ENCODE measurements at regions not wholly inside any gene's neighbourhood (a gene's known extent, or its start where the extent isn't known, plus 50 kb on each side); places are given as distances from the start of the nearest gene placed in this dataset.
"Not testable (repeated sequence)": the region's sequence is repeated elsewhere in the genome, so short reads cannot be mapped to it uniquely, and the experiment has no call there.

DNA sequence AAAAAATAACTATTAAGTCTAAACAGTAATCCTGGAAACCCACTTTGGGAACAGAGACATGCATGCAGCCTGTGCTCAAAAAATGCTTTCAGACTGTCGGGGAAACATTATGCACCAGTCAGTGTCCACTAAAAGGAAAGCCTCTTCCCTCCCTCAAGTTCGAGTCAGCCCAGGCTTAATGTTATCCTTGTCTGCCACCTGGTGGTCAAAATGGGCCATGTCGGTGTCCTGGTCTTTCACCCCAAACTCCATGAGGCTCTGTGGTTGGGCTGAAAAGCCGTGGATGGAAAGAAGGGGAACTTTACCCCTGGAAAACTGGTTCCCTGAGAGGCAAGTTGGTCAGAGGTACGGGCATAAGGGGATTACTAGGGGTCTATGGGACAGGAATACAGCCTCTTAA lies 88.4 kb upstream of the ZNF492 start:
- peak; percentile 69 for DNase-seq (ENCODE audit: low spot score)

DNA sequence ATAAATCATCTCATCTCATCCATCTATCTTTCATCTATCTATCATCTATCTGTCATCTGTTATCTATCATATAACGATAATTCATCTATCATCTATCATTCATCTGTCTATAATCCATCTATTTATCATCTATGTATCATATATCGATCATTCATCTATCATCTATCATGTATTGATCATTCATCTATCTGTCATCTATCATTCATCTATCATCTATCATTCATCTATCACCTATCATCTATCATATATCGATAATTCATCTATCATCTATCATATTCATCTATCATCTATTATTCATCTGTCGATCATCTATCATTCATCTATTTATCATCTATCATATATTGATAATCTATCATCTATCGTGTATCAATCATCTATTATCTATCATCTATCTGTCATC lies 100.4 kb upstream of the ZNF492 start:
- no peak for DNase-seq (ENCODE audit: low spot score)

DNA sequence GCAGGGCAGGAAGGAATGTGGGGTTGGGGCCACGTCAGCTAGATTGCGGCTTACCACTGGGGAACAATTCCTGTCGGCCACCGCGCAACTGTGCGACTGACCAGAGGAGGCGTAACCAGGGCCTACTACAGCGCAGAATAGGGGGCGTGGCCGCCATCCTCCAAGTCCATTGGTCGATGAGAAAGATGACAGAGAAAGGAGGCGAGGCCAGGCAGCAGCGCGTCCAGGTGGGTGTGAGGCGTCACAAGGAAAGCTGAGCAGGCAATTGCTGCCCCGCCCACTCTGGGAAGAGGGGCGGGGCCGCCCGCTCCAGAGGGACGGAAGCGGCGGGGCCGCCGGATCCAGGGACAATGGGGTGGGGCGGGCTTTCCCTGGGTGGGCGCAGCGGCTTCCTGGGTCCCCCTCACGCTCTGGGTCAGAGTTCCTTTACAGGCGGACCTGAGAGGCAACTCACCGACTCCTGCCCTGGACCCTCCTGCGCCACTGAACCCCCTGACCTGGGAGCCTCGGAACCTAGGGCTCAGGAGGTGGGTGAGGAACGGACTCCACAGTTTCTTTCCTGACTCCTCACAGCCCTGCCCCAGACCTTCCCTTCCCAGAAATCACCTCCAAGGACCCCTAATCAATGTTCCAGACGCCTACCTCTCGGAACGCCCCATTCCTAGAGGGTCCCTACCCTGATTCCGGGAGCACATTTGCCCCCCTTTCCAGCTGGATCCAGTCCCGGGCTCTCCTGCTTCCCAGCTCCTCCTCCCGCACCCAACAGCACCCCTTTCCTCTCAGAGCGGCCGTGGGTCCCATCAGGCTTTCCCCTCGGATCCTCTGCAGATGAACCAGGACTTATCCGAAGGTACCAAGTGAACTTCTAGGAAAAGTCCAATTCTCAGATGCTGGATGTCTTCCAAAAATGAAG lies 101.5 kb upstream of the ZNF492 start:
- DNase-seq (ENCODE audit: low spot score): no peak

DNA sequence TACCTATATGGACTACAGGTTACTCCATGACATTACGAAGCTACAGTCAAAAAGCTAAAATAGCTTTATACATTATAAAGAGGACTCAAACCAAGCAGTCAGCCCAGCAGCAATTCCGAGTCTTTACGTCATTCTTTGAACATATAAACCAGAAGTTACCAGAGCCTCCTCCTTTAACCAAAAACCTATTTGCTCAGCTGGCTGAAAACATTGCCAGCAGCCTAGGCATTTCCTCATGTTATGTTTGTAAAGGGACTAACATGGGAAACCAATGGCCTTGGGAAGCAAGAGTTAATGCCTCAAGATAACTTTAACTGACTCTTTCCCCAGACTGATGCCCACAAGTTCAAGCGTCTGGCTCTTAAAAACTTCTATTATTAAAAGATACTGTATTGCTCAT lies 104.1 kb upstream of the ZNF492 start:
- no peak for DNase-seq (ENCODE audit: low spot score)

DNA sequence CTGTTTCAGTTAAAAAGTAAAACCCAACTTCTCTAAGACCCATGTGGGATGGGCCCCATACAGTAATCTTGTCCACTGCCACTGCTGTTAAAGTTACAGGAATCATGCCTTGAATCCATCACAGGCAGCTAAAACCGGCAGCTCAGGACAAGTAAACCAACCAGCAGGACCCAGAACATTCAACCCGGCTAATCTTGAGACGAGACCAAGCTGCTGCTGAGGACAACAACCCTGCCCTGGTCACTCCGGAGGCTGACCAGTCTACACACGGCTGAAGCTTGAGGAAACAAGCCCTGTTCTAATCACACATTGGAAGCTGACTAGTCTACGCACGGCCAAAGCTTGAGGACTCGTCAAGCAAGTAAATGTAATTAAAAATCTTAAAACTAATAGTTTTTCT lies 105.2 kb upstream of the ZNF492 start:
- no peak for DNase-seq (ENCODE audit: low spot score)

DNA sequence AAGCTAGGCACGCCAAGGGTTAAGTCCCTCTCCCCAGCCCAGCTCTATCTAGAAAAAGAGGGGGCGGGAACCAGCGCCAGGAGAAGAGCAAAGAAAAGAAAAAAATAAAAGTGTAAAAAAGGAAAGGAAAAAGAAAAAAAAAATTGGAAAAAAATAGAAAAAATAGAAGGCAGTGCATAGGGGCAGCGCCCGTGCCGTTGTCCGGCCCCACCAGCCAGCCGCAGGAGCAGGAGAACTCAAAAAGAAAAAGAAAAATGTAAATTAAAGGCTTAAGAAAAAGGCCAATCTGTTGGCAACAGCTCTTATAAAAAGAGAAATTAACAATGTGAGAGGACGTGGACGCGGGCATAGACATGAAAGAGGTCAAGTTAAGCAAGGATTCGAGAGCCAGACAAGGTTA lies 105.4 kb upstream of the ZNF98 start:
- DNase-seq (ENCODE audit: low spot score): no peak

DNA sequence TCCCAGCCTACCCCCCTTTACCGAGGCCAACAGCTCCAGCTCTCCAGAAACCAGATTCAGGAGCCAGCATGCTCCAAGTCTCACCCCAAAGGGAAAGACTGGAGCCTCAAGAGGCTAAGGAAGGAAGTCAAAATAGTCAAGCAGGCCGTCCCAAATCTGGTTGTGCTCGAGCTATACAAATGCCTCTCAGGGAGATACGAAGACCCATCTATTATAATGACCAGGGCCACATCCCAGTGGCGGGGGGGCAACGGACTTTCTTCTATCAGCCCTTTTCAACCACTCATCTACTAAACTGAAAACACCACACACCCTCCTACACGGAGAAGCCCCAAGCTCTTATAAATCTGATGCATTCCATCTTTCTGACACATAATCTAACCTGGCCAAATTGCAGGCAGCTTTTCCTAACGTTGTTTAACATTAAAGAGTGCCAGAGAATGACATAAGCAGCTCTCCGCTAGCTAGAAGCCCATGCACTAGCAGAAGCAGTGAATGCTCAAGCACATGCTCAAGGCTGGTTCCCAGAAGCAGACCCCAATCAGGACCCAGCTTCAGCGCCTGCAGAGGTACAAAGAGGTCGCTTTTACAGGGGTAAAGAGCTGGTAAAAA lies 104.6 kb upstream of the ZNF98 start:
- no peak for DNase-seq (ENCODE audit: low spot score)

DNA sequence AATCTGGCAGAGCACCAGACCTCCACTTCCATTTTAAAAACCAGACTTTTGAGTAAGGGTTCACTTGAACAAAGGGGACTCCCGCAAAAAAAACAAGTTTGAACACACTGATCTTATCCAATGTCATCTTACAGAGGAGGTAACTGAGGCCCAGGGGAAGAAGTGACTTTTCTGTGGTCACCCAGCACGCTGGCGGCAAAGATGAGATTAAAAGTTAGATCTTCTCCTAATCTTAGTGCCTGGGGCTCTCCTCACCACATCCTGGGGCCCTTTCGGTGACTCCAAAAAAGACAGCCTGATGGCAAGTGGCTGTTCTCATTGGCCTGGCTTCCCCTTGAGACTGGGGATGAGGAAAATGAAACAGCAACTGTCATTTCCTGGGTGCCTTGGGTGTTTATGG lies 101.8 kb upstream of the ZNF98 start:
- DNase-seq (ENCODE audit: low spot score): no peak

DNA sequence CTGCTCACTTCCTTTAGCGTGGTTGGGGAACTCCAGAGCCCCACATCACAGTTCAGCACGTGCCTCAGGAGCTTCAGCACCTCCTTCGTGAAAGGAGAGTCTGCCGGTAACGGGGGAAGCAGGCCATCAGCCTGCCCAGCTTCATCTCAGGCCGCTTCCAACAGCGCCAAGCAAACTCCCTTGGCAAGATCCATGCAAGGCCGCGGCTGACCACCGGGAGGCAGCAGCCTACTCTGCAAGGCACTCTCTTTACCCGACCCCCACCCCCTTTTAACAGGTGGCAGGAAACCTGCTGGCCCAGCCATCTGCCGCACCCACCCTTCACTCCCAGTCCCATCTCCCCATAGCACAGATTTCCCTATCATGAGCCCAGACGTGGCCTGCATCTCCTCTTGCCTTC lies 97.4 kb upstream of the ZNF98 start:
- DNase-seq (ENCODE audit: low spot score): not testable (repeated sequence)

DNA sequence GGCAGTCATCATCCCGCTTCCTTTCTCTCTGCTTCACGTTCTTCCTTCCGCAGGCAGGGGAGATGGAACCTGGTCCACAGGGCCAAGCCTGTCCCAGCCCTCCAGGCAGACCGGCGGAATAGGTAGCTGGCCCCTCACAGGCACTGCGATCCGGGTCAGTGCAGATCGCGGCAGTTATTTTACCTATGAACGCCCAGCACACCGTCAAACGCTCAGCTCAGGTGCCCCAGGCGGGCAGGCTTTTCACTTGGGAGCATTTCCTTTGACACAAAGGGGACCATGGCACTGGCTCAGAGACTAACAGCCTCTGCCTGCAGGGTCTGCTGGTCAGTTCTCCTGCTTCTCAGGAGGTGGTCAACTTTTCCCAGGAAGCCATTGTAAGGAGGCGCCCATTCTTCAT lies 97.0 kb upstream of the ZNF98 start:
- DNase-seq (ENCODE audit: low spot score): no peak

DNA sequence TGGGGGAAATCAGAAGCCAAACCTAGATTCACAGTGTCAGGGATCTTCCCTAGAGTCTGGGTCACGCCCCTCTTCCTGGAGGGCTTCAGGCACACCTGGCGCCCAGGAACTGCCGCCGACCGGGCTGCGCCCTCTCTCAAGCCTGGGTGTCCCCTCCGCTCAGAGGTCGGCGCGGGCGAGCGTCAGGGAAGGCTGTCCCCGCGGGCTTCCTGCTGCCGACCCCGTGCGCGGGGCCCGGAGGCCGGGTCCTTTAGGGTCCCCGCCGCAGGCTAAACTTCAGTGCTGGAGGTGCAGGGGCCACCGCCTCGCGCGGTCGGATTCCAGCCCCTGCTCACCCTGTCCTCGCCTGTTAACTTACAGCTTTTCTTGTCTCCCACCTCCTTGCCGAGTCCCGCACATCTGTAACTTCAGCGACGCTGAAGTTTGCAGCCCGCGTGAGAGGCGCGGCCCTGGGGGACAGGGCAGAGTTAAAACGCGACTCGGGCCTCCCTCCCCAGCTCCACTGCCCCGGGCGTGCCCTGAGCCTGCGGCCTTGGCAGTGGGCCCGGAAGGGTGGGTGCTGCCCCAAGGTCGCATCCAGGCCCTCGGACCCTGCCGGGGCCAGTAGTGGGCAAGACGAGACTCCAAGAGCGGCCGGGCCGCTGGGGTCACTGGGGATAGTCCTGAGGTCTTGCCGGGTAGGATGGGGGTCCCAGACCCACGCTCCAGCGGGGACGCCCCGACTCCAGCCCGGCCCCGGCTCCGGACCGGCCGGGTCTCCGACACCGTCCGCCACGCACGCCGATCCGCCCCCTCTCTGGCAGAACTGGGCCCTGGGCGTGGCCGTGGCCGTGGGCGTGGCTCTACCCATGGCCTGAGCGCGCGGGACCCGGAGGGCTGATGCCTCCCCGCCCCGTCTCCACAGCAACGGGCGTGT lies 95.6 kb upstream of the ZNF98 start:
- no peak for DNase-seq (ENCODE audit: low spot score)

DNA sequence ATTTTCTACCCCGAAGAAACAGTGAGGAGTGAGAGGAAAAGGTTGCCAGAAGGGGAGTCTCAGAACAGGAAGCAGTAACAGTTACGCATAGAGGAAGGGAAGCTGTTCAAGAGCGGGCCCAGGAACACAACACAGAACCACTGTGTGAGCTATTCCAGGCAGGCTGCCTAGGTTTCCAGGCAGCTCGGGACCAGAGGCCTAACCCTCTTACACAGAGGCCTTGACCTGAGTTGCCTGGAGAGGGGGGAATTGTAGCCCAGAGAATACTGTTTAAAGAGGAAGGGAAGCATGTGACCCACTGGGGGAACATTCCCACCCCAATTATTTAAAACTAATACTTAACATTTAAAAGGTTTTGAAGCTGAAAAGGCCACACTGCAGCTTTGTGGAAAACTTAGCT lies 93.3 kb upstream of the ZNF98 start:
- no peak for DNase-seq (ENCODE audit: low spot score)

DNA sequence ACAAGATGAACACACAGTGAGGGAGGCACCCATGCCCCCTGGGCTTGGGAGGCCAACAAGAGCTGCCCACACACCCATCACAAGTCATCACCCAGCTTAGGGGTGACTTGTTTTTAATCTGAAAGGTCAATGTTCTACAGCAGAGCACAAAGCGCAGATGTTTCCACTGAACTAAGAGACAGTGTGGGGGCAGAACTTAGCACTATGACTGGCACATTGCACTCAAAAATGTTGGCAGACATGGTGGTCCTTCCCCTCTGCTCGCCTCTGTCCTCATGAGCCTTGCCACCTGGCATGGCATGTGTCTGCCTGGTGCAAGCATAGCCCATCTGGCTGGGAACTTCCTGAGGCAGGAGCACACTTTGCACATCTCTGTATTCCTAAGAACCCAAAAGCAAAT lies 81.4 kb upstream of the ZNF98 start:
- no peak for DNase-seq (ENCODE audit: low spot score)

DNA sequence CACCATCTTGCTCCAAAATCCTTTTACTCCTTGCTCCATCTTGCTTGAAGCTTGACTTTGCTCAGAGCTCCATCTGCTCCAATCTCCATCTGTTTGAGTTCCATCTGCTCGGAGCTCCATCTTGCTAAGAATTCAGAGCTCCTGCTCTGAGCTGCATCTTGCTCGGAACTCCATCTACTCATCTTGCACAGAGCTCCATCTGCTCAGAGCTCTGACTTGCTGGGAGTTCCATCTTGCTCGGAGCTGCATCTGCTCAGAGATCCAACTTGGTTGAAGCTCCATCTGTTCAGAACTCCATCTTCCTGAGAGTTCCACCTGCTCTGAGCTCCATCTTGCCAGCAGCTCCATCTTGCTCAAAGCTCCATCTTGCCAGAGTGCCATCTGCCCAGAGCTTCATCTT lies 80.6 kb upstream of the ZNF98 start:
- DNase-seq (ENCODE audit: low spot score): no peak

DNA sequence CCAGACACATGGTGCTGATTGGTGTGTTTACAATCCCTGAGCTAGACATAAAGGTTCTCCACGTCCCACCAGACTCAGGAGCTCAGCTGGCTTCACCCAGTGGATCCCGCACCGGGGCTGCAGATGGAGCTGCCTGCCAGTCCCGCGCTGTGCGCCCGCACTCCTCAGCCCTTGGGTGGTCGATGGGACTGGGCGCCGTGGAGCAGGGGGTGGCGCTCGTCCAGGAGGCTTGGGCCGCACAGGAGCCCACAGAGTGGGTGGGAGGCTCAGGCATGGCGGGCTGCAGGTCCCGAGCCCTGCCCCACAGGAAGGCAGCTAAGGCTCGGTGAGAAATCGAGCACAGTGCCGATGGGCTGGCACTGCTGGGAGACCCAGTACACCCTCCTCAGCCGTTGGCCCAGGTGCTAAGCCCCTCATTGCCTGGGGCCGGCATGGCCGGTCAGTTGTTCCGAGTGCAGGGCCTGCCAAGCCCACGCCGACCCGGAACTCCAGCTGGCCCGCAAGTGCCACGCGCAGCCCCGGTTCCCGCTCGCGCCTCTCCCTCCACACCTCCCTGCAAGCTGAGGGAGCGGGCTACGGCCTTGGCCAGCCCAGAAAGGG lies 76.8 kb upstream of the ZNF98 start:
- not testable (repeated sequence) for DNase-seq (ENCODE audit: low spot score)

DNA sequence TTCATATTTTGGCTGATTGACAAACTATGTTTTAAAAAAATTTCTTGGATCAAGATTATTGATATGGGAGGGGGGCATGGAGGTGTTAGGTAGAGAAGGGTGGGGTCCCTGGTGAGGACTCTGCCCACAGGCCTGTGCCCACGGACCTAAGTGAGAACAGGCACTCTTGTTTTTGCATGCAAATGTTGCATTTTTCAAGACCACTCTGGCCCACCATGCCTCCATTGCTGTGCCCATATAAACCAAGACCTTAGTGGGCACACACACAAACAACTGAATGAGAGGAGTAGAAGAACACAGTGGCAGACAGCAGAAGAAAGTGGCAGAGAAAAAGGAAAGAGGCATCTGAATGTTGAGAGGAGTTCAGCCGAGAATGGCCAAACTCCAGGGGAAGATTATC lies 69.6 kb upstream of the ZNF98 start:
- DNase-seq (ENCODE audit: low spot score): no peak

DNA sequence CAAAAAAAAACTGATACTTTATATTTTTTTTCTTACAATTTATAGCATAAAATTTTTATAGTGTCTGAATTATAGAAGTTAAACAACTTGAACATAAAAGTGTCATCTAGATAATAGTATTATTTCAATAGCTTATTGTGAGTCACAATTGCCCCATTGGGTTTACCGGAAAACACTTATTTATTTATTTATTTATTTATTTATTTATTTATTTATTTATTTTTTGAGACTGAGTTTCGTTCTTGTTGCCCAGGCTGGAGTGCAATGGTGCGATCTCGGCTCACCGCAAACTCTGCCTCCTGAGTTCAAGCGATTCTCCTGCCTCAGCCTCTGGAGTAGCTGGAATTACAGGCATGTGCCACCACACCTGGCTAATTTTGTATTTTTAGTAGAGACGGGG lies 61.4 kb upstream of the ZNF98 start:
- not testable (repeated sequence) for DNase-seq (ENCODE audit: low spot score)

DNA sequence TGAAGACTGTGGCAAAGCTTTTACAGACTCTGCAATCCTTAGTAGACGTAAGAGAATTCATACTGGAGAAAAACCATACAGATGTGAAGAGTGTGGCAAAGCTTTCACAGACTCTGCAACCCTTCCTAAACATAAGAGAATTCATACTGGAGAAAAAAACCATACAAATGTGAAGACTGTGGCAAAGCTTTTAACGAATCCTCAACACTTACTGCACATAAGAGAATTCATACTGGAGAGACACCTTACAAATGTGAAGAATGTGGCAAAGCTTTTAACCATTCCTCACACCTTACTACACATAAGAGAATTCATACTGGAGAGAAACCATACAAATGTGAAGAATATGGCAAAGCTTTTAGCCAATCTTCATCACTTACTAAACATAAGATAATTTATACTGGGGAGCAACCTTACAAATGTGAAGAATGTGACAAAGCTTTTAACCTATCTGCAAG lies 50.1 kb upstream of the ZNF98 start:
- no peak for DNase-seq (ENCODE audit: low spot score)

Measured in RKO (cell line).